ENCODE measurements at regions not wholly inside any gene's neighbourhood (a gene's known extent, or its start where the extent isn't known, plus 50 kb on each side); places are given as distances from the start of the nearest gene placed in this dataset.

DNA sequence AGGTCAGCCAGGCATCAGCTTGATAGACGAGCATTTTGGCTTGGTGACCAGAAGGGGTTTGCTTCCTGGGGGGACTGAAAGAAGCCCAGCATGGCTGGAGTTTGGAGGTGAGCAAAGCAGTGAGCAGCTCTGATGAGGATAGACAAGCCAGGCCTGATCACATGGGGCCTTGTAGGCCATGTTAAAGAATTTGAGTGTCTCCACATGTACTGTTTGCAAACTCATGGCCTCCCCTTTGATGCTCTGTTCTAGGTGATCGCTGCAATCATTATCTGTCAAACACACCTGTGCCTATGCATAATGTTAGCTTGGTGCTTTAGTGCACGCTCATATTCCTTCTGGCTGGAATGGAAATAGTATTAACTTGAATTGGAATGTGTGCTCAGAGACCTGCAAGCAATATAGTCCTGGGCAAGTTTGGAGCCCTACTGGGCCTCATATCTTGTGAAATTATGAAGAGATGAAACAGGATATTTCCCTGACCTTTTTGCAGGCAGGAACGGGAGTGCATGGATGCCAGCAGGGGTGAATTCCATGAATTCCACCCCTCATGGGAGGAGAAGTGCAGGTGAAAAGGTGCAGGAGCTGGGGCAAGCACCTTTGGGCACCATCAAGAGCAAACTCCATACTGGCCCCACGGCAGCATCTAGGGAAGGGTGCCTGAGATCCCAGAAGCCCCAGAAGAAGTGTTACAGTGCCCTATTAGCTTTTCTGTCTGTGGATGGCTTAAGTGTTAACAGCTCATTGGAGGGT, 480.5 kb downstream of the EPM2A start:
- no peak overlapping the region for H3K4me3 ChIP-seq (ENCODE audit: low read depth, low read length)
- no peak for TF ChIP-seq CTCF (IDR thresholded peaks at IDR 0.05; ENCODE audit: borderline replicate concordance, insufficient read depth, low read depth, low read length)

DNA sequence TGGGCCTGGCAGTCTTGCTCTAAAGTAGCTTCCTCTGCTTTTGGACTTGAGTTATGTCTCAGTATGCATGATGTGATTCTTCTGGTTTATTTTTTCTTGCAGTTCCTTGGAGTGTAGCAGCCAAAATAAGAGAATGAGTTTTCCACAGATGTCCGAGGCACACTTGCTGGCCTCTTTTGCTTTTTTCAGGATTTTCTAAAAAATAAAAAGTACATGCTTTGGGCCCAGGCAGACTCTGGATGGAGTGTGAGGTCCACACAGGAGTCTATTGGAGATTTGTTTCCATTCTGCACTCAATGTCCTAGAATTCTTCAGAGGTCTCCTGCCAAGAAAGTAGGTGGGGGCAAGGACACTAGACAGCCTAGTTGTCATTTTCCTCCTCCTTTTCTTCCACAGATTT, 477.6 kb downstream of the EPM2A start:
- no peak overlapping the region for H3K4me3 ChIP-seq (ENCODE audit: low read depth, low read length)
- no peak for TF ChIP-seq CTCF (IDR thresholded peaks at IDR 0.05; ENCODE audit: borderline replicate concordance, insufficient read depth, low read depth, low read length)

DNA sequence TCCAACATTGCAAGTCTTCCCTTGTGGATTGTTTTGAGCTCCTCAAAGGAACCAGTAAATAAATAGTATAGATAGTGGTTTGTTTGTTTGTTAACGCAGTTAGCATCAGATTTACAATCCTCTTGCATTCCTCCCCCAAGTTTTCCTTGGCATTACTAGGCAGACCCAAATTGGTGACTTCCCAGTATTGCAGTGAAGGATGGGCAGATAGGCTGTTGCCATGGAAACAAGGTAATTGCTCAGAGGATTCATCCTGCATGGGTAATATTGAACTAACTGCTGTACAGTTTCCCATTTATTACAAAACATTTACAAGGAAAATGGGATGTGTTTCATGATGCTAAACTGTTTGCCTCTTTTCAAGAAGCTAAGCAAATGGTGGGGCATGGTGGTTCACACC, 477.2 kb downstream of the EPM2A start:
- no peak for TF ChIP-seq CTCF (IDR thresholded peaks at IDR 0.05; ENCODE audit: borderline replicate concordance, insufficient read depth, low read depth, low read length)
- no peak overlapping the region for H3K4me3 ChIP-seq (ENCODE audit: low read depth, low read length)

- no peak for TF ChIP-seq CTCF (IDR thresholded peaks at IDR 0.05; ENCODE audit: borderline replicate concordance, insufficient read depth, low read depth, low read length)
- no peak overlapping the region for H3K4me3 ChIP-seq (ENCODE audit: low read depth, low read length)
Measured at GRCh38 chr6:145260484-145261175, 474.7 kb downstream of the EPM2A start.

GRCh38 chr6:145261758-145262157, 473.6 kb downstream of the EPM2A start:
- H3K4me3 ChIP-seq (ENCODE audit: low read depth, low read length) = no peak overlapping the region
- no peak for TF ChIP-seq CTCF (IDR thresholded peaks at IDR 0.05; ENCODE audit: borderline replicate concordance, insufficient read depth, low read depth, low read length)

- no peak for TF ChIP-seq CTCF (IDR thresholded peaks at IDR 0.05; ENCODE audit: borderline replicate concordance, insufficient read depth, low read depth, low read length)
- H3K4me3 ChIP-seq (ENCODE audit: low read depth, low read length) = no peak overlapping the region
Measured at GRCh38 chr6:145262771-145263170, 472.5 kb downstream of the EPM2A start.

DNA sequence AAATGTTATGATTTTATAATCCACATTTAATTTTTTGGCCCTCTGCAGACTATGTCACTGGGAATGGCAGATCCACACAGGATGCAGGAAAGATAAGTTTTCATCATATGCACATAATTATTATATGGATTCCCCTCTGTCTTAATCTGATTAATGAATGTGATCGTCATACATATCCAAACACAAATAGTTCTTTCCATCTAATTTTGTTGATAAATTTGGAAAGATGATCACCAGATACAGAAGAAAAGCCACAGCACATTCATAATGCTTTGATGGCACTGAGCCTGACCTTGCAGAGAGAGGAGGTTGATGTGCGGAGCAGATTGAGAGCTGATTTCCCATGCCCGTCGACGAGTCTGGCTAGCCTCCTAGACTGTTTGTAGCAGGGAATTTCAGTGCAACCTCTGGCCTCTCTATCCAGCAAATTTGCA, 471.5 kb downstream of the EPM2A start:
- no peak overlapping the region for H3K4me3 ChIP-seq (ENCODE audit: low read depth, low read length)
- TF ChIP-seq CTCF (IDR thresholded peaks at IDR 0.05; ENCODE audit: borderline replicate concordance, insufficient read depth, low read depth, low read length) = no peak
